Neural cell (in vitro differentiated cells): ENCODE measurements at regions not wholly inside any gene's neighbourhood (a gene's known extent, or its start where the extent isn't known, plus 50 kb on each side); places are given as distances from the start of the nearest gene placed in this dataset.

Experiments used
- EP300 ChIP-seq: fragments of 450-650 bp; conservative IDR thresholded peaks from 2 replicates; pipeline ENCODE4 v1.6.1; 2014; ENCODE audit warnings: antibody characterized with exemption, mild to moderate bottlenecking, moderate library complexity; ENCODE audit not compliant: poor library complexity, severe bottlenecking
- TAF1 ChIP-seq: IDR thresholded peaks from 2 replicates; pipeline ENCODE4 v1.6.1; 2012; ENCODE audit warnings: low read depth
- TF ChIP-seq, protein P1 (sequence below): fragments of 450-650 bp; IDR thresholded peaks from 2 replicates; pipeline ENCODE4 v1.5.1; 2014; ENCODE audit warnings: antibody characterized with exemption, mild to moderate bottlenecking, moderate library complexity; ENCODE audit not compliant: poor library complexity, severe bottlenecking

DNA sequence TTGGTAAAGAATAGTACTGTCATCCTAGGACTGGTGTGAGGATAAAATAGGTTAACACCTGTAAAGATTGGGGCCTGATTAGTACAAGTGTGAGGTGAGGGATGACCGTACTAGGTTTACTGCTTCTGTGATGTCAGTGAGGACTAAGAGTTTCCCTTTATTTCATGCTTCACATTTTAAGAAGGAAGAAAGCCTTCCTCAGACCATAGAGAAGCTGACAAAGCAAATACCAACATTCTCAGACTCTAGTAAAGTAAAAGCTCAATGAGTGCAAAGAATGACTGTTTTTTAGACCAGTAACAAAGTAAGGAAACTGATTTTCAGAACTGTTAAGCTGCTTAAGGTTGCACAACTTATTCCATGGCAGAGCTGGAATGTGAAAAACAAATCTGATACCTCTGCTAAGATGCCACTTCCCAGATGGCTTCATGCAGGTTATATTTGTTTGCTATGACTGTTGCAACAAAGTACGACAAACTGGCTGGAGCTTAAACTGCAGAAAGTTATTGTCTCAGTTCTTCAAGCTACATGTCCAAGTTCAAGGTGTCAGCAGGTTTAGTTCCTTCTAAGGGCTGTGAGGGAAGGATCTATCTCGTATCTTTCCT lies 354.9 kb downstream of the RSL24D1 start:
- TF ChIP-seq EP300 (no peak), TAF1 (no peak)
- TF ChIP-seq, protein P1, sequence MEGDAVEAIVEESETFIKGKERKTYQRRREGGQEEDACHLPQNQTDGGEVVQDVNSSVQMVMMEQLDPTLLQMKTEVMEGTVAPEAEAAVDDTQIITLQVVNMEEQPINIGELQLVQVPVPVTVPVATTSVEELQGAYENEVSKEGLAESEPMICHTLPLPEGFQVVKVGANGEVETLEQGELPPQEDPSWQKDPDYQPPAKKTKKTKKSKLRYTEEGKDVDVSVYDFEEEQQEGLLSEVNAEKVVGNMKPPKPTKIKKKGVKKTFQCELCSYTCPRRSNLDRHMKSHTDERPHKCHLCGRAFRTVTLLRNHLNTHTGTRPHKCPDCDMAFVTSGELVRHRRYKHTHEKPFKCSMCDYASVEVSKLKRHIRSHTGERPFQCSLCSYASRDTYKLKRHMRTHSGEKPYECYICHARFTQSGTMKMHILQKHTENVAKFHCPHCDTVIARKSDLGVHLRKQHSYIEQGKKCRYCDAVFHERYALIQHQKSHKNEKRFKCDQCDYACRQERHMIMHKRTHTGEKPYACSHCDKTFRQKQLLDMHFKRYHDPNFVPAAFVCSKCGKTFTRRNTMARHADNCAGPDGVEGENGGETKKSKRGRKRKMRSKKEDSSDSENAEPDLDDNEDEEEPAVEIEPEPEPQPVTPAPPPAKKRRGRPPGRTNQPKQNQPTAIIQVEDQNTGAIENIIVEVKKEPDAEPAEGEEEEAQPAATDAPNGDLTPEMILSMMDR = no peak
